K562 (cell line): ENCODE measurements at regions not wholly inside any gene's neighbourhood (a gene's known extent, or its start where the extent isn't known, plus 50 kb on each side); places are given as distances from the start of the nearest gene placed in this dataset.

Source experiments
- EP300 ChIP-seq: IDR thresholded peaks from 2 replicates; pipeline ENCODE4 v1.6.1; 2012; ENCODE audit warnings: low read length, improper control_type of control experiment
- HDAC1 ChIP-seq, 2 experiments: fragments of 450-650 bp; IDR thresholded peaks; 2 replicates each; pipeline ENCODE4 v1.6.1; 2016 to 2017; ENCODE audit warnings: inconsistent platforms in 1 of 2, mild to moderate bottlenecking in 1 of 2, moderate library complexity in 1 of 2
- SP1 ChIP-seq: sonication (generic); formaldehyde crosslinking; IDR thresholded peaks from 2 replicates; pipeline ENCODE4 v1.8.1; 2022; ENCODE audit warnings: mild to moderate bottlenecking, missing genetic modification reagents
- TAF7 ChIP-seq: fragments of 450-650 bp; IDR thresholded peaks from 2 replicates; pipeline ENCODE4 v1.6.1; 2016; ENCODE audit warnings: missing genetic modification characterization, missing compliant biosample characterization
- TCF7 ChIP-seq: sonication (generic); IDR thresholded peaks from 2 replicates; pipeline ENCODE4 v1.6.1; 2016; ENCODE audit warnings: antibody characterized with exemption, borderline replicate concordance
- ZNF124 ChIP-seq: sonication (generic); formaldehyde crosslinking; IDR thresholded peaks from 2 replicates; pipeline ENCODE4 v1.8.1; 2022; ENCODE audit warnings: missing genetic modification reagents
- TF ChIP-seq, protein P1 (sequence below), 3 experiments: IDR thresholded peaks in 2 of 3; conservative IDR thresholded peaks in 1 of 3; 2 replicates each; pipeline ENCODE4 v1.5.1; 2011 to 2012; ENCODE audit warnings: low read length in 3 of 3, mild to moderate bottlenecking in 3 of 3, control low read depth in 2 of 3, improper control_type of control experiment in 1 of 3, inconsistent platforms in 1 of 3, low read depth in 1 of 3, mixed read lengths in 1 of 3, moderate library complexity in 1 of 3; ENCODE audit not compliant: insufficient read depth in 2 of 3
- TF ChIP-seq, protein P2 (sequence below), 2 experiments: fragments of 450-650 bp; IDR thresholded peaks; 2 replicates each; pipeline ENCODE4 v1.6.1; 2016

DNA sequence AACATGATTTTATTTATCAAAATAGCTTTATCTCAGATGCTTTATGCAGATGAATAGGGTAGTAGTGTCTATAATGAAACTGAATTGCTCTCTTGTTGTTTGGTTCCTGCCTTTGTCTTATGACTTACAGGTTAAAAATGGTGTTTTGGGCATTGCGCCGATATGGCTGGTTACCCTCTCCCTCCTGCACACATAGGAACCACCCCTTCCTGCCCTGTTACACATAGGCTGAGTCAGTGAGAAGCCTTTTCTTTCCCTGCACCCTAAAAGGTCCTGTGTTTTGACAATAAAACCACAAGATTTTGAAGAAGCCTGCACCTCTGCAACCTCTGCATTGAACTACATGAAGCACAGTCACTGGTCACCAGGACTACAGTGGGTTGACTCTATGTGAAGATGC, 655.8 kb upstream of the ANKRD30A start:
- TF ChIP-seq, protein P1, sequence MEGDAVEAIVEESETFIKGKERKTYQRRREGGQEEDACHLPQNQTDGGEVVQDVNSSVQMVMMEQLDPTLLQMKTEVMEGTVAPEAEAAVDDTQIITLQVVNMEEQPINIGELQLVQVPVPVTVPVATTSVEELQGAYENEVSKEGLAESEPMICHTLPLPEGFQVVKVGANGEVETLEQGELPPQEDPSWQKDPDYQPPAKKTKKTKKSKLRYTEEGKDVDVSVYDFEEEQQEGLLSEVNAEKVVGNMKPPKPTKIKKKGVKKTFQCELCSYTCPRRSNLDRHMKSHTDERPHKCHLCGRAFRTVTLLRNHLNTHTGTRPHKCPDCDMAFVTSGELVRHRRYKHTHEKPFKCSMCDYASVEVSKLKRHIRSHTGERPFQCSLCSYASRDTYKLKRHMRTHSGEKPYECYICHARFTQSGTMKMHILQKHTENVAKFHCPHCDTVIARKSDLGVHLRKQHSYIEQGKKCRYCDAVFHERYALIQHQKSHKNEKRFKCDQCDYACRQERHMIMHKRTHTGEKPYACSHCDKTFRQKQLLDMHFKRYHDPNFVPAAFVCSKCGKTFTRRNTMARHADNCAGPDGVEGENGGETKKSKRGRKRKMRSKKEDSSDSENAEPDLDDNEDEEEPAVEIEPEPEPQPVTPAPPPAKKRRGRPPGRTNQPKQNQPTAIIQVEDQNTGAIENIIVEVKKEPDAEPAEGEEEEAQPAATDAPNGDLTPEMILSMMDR (IDR thresholded peaks at IDR 0.05 in 2 of 3, conservative IDR thresholded peaks at IDR 0.05 in 1 of 3; ENCODE audit: insufficient read depth in 2 of 3, low read depth in 1 of 3, low read length in 3 of 3): no peak
- TF ChIP-seq SP1 (no peak), ZNF124 (CRISPR knock-in tag) (no peak), EP300 (no peak), TAF7 (tag) (no peak), HDAC1 (IDR thresholded peaks at IDR 0.05) (no peak), TCF7 (no peak)
- TF ChIP-seq, protein P2, sequence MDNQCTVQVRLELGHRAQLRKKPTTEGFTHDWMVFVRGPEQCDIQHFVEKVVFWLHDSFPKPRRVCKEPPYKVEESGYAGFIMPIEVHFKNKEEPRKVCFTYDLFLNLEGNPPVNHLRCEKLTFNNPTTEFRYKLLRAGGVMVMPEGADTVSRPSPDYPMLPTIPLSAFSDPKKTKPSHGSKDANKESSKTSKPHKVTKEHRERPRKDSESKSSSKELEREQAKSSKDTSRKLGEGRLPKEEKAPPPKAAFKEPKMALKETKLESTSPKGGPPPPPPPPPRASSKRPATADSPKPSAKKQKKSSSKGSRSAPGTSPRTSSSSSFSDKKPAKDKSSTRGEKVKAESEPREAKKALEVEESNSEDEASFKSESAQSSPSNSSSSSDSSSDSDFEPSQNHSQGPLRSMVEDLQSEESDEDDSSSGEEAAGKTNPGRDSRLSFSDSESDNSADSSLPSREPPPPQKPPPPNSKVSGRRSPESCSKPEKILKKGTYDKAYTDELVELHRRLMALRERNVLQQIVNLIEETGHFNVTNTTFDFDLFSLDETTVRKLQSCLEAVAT (IDR thresholded peaks at IDR 0.05): no peak
